ENCODE measurements at regions not wholly inside any gene's neighbourhood (a gene's known extent, or its start where the extent isn't known, plus 50 kb on each side); places are given as distances from the start of the nearest gene placed in this dataset.

DNA sequence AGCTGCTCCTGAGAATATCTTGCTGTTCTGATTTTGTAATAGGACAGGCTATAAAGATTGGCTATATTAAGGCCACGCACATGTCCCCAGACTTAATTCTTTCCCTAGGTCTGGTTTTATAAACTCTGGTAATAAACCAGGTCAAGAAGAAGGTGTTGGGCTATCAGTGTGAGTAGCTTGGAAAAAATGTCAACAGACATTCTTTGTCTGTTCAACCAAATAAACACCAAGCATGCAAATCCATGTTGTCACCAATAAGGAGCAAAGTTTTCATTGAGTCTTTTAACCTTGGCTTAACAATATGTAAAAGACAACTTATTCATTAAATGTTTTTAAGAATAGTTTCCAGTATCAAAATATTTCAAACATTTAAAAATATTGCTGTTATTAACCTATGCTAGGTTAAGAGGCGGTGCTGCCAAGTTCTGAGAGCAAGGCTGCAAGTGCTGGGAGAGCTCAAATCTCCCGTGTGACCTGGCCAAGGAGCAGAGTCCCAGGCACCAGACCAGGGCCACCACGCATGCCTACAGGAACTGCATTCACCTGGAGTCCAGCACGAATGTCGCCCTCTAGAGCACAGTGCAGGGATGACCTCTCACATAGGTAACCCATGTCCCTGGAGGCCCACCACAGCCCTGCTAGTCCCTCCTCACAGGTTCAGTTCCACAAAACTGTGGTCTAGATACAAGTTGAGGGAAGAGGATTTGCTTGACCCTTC is 120.5 kb upstream of the POU3F3 start:
- TF ChIP-seq, protein P1, sequence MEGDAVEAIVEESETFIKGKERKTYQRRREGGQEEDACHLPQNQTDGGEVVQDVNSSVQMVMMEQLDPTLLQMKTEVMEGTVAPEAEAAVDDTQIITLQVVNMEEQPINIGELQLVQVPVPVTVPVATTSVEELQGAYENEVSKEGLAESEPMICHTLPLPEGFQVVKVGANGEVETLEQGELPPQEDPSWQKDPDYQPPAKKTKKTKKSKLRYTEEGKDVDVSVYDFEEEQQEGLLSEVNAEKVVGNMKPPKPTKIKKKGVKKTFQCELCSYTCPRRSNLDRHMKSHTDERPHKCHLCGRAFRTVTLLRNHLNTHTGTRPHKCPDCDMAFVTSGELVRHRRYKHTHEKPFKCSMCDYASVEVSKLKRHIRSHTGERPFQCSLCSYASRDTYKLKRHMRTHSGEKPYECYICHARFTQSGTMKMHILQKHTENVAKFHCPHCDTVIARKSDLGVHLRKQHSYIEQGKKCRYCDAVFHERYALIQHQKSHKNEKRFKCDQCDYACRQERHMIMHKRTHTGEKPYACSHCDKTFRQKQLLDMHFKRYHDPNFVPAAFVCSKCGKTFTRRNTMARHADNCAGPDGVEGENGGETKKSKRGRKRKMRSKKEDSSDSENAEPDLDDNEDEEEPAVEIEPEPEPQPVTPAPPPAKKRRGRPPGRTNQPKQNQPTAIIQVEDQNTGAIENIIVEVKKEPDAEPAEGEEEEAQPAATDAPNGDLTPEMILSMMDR (IDR thresholded peaks at IDR 0.05) = peak; percentile 83
- TF ChIP-seq ZFX (IDR thresholded peaks at IDR 0.05; ENCODE audit: borderline replicate concordance) = no peak

Data from 22Rv1 (cell line).